Small intestine (tissue), 7 donors: ENCODE measurements at regions not wholly inside any gene's neighbourhood (a gene's known extent, or its start where the extent isn't known, plus 50 kb on each side); places are given as distances from the start of the nearest gene placed in this dataset.

Experiments
- DNase-seq, 2 donors: peaks; one replicate each; pipeline versions ENCODE4 v3.0.0 to v3.0.0-alpha.2; 2013
- FAIRE-seq: peaks from 2 replicates; lab custom pipeline; 2012; peaks lifted over from hg19 to GRCh38; lab: Jason Lieb, UNC
- H3K27ac ChIP-seq, 3 donors: one replicate each; pipeline ENCODE4 v1.5.1; 2013; ENCODE audit warnings: low read length in 2 of 3, mild to moderate bottlenecking in 2 of 3, control low read depth in 1 of 3, inconsistent platforms in 1 of 3, low read depth in 1 of 3, moderate library complexity in 1 of 3
- H3K27me3 ChIP-seq, 3 donors: one replicate each; pipeline ENCODE4 v1.6.1; 2013; ENCODE audit warnings: low read length in 3 of 3, inconsistent platforms in 1 of 3; ENCODE audit not compliant: control insufficient read depth in 3 of 3, insufficient read depth in 3 of 3
- H3K36me3 ChIP-seq, 3 donors: one replicate each; pipeline ENCODE4 v1.6.1; 2013; ENCODE audit warnings: low read length in 3 of 3, inconsistent platforms in 1 of 3, low read depth in 1 of 3, mild to moderate bottlenecking in 1 of 3, moderate library complexity in 1 of 3; ENCODE audit not compliant: control insufficient read depth in 3 of 3, insufficient read depth in 2 of 3
- H3K4me1 ChIP-seq, 3 donors: one replicate each; pipeline ENCODE4 v1.6.1; 2013; ENCODE audit warnings: low read length in 2 of 3, inconsistent platforms in 1 of 3, low read depth in 1 of 3, mild to moderate bottlenecking in 1 of 3, moderate library complexity in 1 of 3; ENCODE audit not compliant: control insufficient read depth in 3 of 3, insufficient read depth in 2 of 3
- H3K4me3 ChIP-seq, 3 donors: one replicate each; pipeline ENCODE4 v1.5.1; 2013; ENCODE audit warnings: low read length in 3 of 3, control low read depth in 1 of 3, inconsistent platforms in 1 of 3, low read depth in 1 of 3, mild to moderate bottlenecking in 1 of 3, moderate library complexity in 1 of 3
- H3K9me3 ChIP-seq, 2 donors: one replicate each; pipeline ENCODE4 v1.6.1; 2013; ENCODE audit warnings: low read depth in 1 of 2, low read length in 1 of 2; ENCODE audit not compliant: control insufficient read depth in 2 of 2, insufficient read depth in 1 of 2
- WGBS, 3 donors: extraction: QIAGEN DNeasy Blood & Tissue Kit; methylation state at CpG; one replicate each; pipeline ENCODE4 v1.1.7; 2013; 5-methylcytosine and 5-hydroxymethylcytosine counted together
- donor health status: healthy with polysubstance abuse.
- donor health status: control.
- donor health status: control.
- donor health status: Bipolar disorder and iron deficiency.
- donor health status: healthy.

DNA sequence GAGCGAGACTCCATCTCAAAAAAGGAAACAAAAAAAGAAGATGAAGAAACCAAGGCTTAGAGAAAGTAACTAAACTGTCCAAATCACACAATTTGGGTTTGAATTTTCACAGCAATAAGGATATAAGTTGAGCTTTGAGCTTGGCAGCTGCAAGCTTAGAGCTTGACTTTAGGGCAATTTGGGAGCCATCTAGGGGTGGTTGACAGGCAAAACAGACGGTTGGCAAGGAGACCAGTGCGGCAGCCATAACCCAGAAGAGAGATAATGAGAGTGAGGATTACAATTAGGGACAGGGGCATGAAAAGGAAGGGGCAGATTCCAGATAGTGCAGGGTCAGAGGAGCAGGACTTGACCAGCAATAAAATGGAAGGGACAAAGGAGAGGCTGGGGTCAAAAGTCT is 382.2 kb upstream of the HNRNPA3 start:
- no peaks in the 10 kb centered on the region for H3K9me3 ChIP-seq
- 34 to 48% (median 46%) methylated on average over 3 of the region's 3 CpGs for WGBS, 3 donors
- H3K27me3 ChIP-seq = peaks cover 0 to 9% (median 0%) of the 10 kb centered on the region in 3 donors
- peak; percentile 18 to 30 for DNase-seq
- FAIRE-seq = no peak
- H3K4me3 ChIP-seq = no peak overlapping the region
- H3K27ac ChIP-seq = no peak overlapping the region
- H3K4me1 ChIP-seq = no peaks in the 10 kb centered on the region
- no peaks in the 10 kb centered on the region for H3K36me3 ChIP-seq

DNA sequence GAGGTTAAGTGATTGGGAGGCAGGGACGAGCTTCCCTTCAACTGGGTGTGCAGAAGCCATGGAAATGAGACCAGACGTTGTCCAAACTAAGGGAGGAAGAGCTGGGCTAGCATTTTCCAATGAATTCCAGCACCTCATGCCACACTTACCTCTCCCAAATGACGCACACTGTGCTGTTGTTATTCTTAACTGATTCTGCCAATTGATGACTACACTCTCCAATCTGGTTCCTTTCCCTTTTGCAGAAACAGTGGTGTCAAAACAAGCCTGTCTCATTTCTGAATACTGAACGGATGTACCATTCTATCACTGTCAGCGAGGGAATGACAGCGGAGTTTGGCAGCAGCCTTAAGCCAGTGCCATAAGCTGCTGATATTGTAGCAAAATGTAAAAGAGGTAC is 380.5 kb upstream of the HNRNPA3 start:
- Histone ChIP-seq H3K4me3 (no peak overlapping the region), H3K9me3 (no peaks in the 10 kb centered on the region), H3K36me3 (no peaks in the 10 kb centered on the region), H3K27me3 (peaks cover 0 to 8% (median 0%) of the 10 kb centered on the region in 3 donors), H3K27ac (no peak overlapping the region), H3K4me1 (no peaks in the 10 kb centered on the region)
- FAIRE-seq (no peak), DNase-seq (no peak)
- WGBS, 3 donors = 85 to 93% (median 91%) methylated on average over 6 of the region's 6 CpGs

DNA sequence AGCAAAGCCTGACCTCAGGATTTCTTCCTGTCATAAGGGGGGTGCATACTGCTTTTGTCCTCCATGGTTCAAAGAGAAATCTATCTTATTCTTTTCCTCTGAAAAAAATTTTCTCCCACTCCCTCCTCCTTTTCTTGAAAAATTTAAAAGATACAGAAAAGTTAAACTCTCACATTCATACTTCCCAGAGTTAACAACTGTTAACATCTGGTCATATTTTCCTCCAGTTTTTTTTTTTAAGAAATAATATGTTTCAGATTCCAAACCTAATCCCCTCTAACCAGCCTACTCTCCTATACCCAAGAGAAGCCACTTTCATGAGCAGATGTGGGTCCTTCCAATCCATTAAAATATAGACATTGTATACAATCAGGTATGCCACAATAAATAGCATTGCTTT is 378.9 kb upstream of the HNRNPA3 start:
- H3K9me3 ChIP-seq = no peaks in the 10 kb centered on the region
- FAIRE-seq = no peak
- H3K36me3 ChIP-seq = no peaks in the 10 kb centered on the region
- peaks cover 0 to 8% (median 0%) of the 10 kb centered on the region in 3 donors for H3K27me3 ChIP-seq
- H3K4me1 ChIP-seq = no peaks in the 10 kb centered on the region
- H3K4me3 ChIP-seq = no peak overlapping the region
- H3K27ac ChIP-seq = no peak overlapping the region
- no peak for DNase-seq

DNA sequence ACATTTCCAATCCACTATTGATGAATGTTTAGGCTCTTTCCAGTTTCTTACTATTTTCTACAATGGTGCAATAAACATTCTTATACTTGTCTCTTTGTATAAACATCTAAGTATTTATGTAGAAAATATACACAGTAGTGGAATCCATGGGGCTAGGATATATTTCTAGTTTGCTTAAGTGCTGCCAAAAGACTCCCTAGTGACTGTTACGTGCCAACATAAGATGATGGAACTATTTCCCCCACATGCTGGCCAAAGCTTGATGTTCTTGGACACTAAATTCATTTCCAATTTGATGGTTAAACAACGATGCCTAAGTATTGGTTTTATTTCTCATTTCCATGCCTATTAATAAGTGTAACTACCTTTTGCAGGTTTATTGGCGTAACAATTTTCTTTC is 378.4 kb upstream of the HNRNPA3 start:
- Histone ChIP-seq H3K27me3 (peaks cover 0 to 8% (median 0%) of the 10 kb centered on the region in 3 donors), H3K9me3 (no peaks in the 10 kb centered on the region), H3K4me3 (no peak overlapping the region), H3K27ac (no peak overlapping the region), H3K36me3 (no peaks in the 10 kb centered on the region), H3K4me1 (no peaks in the 10 kb centered on the region)
- WGBS, 3 donors = 72 to 93% (median 90%) methylated on average over 3 of the region's 3 CpGs
- FAIRE-seq = no peak
- no peak for DNase-seq

DNA sequence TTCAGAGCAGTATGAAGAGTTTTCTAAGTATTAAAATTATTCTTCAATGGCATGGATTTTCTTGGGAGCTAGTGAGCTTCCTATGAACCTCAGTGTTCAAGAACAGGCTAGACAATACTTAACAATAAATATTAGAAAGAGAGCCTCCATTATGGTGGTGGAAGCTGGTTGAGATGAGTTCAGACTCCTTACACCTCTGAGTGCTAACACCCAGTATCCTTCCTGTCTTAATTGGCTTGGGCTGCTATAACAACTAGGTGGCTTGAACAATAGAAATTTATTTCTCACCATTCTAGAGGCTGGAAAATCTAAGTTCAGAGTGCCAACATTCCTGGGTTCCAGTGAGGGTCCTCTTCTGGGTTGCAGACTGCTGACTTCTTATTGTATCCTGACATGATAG is 369.4 kb upstream of the HNRNPA3 start:
- H3K4me3 ChIP-seq = no peak overlapping the region
- H3K27me3 ChIP-seq = peaks cover 0 to 6% (median 0%) of the 10 kb centered on the region in 3 donors
- no peaks in the 10 kb centered on the region for H3K4me1 ChIP-seq
- no peaks in the 10 kb centered on the region for H3K9me3 ChIP-seq
- H3K27ac ChIP-seq = no peak overlapping the region
- no peaks in the 10 kb centered on the region for H3K36me3 ChIP-seq
- FAIRE-seq (no peak), DNase-seq (no peak)

DNA sequence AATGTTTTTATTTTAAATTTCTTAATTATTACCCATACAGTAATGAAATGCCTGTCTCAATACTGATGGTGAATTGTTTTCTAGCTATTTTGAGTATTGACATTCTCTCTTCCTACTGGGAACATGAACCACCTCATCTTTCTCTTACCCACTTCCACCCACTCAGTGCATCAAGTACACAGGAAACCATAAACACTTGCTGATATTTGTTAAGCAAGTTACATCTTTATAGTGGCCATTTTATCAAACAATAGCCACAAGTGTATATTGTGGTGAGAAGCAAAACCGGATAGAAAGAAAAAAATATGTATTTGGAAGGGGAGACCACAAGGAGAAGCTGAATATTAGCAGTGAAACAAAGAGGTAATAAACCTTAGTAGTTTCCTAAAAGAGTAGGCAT is 368.1 kb upstream of the HNRNPA3 start:
- 43 to 82% (median 71%) methylated on average over 1 of the region's 1 CpG for WGBS, 3 donors

DNA sequence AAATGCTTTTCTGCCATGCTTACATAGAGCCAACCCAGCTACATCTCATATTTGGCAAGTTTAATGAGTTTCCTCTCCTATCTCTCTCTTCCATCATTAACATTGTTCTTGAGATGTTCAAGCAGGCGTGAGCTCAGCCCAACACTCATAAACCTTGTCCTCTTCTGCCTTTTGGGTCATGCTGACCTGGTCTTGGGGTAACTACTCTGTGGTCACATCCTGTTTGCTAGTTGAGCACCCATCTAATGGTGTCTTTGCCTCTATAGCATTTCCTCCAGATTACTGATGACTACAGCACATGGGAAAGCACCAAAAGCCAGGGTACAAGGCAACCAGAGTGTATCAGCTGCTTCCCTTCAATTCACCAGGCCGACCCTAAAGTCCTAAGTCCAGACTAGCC is 366.9 kb upstream of the HNRNPA3 start:
- FAIRE-seq = no peak
- 65 to 75% (median 69%) methylated on average over 2 of the region's 2 CpGs for WGBS, 3 donors
- Histone ChIP-seq H3K4me1 (no peaks in the 10 kb centered on the region), H3K27me3 (peaks cover 0 to 9% (median 0%) of the 10 kb centered on the region in 3 donors), H3K27ac (no peak overlapping the region), H3K36me3 (no peaks in the 10 kb centered on the region), H3K4me3 (no peak overlapping the region), H3K9me3 (no peaks in the 10 kb centered on the region)
- no peak for DNase-seq

More for the DNA sequence above, 368.1 kb upstream of the HNRNPA3 start:
- FAIRE-seq (no peak), DNase-seq (peak in 1 of 2 donors; percentile 14)
- Histone ChIP-seq H3K4me3 (no peak overlapping the region), H3K36me3 (no peaks in the 10 kb centered on the region), H3K27me3 (peaks cover 0 to 9% (median 0%) of the 10 kb centered on the region in 3 donors), H3K9me3 (no peaks in the 10 kb centered on the region), H3K4me1 (no peaks in the 10 kb centered on the region), H3K27ac (no peak overlapping the region)

DNA sequence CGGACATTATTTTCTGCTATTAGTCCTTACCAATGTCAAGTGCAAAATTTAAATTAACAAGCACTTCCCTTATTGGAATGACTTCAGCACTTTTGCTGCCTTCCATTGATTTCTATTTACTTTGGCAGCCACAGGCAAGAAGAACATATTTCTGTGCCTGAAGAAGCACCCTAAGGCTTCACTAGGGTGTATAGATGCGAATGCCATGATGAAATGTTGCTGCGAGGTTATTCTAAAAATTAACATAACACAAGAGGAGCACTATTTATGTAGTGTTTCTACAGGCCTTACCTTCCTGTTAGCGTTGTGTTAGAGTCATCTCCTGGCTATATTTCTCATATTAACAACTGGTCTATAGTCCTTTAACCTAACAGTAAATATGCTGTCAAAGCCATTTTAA is 365.0 kb upstream of the HNRNPA3 start:
- Histone ChIP-seq H3K9me3 (no peaks in the 10 kb centered on the region), H3K36me3 (no peaks in the 10 kb centered on the region), H3K4me3 (no peak overlapping the region), H3K27me3 (peaks cover 0 to 9% (median 0%) of the 10 kb centered on the region in 3 donors), H3K4me1 (peaks cover 0 to 2% (median 0%) of the 10 kb centered on the region in 3 donors), H3K27ac (no peak overlapping the region)
- no peak for DNase-seq
- FAIRE-seq = no peak
- WGBS, 3 donors = 78 to 96% (median 90%) methylated on average over 4 of the region's 4 CpGs

DNA sequence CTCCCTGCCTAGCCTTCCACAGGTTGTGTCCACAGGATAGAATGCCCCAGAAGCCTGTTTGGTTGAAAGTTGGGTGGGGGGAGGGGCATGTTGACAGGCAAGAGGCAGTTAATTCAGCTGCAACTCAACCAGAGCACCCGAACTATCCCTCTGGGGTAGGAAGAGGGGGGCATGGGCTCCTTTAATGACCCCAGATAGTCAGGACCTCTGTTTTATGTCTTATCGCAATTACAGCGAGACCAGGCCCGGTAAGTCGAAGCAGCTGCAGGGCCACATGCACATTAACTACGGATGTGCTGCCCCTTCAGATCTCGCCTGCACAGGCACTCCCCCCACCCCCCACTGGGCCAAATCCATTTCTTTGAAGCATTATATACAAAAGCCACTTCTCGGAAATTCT is 363.8 kb upstream of the HNRNPA3 start:
- 83 to 96% (median 89%) methylated on average over 8 of the region's 8 CpGs for WGBS, 3 donors
- H3K4me1 ChIP-seq = peaks cover 0 to 3% (median 1%) of the 10 kb centered on the region in 3 donors
- peaks cover 0 to 9% (median 0%) of the 10 kb centered on the region in 3 donors for H3K27me3 ChIP-seq
- H3K4me3 ChIP-seq = no peak overlapping the region
- H3K27ac ChIP-seq = no peak overlapping the region
- H3K36me3 ChIP-seq = no peaks in the 10 kb centered on the region
- FAIRE-seq (no peak), DNase-seq (no peak)
- H3K9me3 ChIP-seq = no peaks in the 10 kb centered on the region
